Astrocyte (in vitro differentiated cells and primary cell): ENCODE measurements at regions not wholly inside any gene's neighbourhood (a gene's known extent, or its start where the extent isn't known, plus 50 kb on each side); places are given as distances from the start of the nearest gene placed in this dataset.

ENCODE experiments used
- DNase-seq: peaks from one replicate; pipeline ENCODE4 v3.0.0-alpha.2; 2010; ENCODE audit warnings: low read depth
- FAIRE-seq: peaks from 2 replicates; lab custom pipeline; 2011; peaks lifted over from hg19 to GRCh38; lab: Jason Lieb, UNC
- H2AFZ ChIP-seq: 2 replicates; pipeline ENCODE4 v1.6.0; 2012; ENCODE audit warnings: low read depth, low read length, inconsistent platforms
- H3K27ac ChIP-seq: 2 replicates; pipeline ENCODE4 v1.5.1; 2011; ENCODE audit warnings: low read depth, low read length, inconsistent platforms
- H3K27me3 ChIP-seq: 2 replicates; pipeline ENCODE4 v1.6.0; 2011; ENCODE audit warnings: low read length, inconsistent platforms; ENCODE audit not compliant: insufficient read depth
- H3K36me3 ChIP-seq: 2 replicates; pipeline ENCODE4 v1.5.1; 2011; ENCODE audit warnings: low read length, inconsistent platforms; ENCODE audit not compliant: insufficient read depth
- H3K4me1 ChIP-seq: 2 replicates; pipeline ENCODE4 v1.5.1; 2011; ENCODE audit warnings: low read length, inconsistent platforms; ENCODE audit not compliant: insufficient read depth
- H3K4me2 ChIP-seq: 2 replicates; pipeline ENCODE4 v1.6.0; 2012; ENCODE audit warnings: low read length, inconsistent platforms
- H3K4me3 ChIP-seq: 2 replicates; pipeline ENCODE4 v1.5.1; 2011; ENCODE audit warnings: low read depth, mild to moderate bottlenecking, low read length, inconsistent platforms; ENCODE audit not compliant: insufficient read depth
- H3K79me2 ChIP-seq: 2 replicates; pipeline ENCODE4 v1.6.0; 2012; ENCODE audit warnings: mild to moderate bottlenecking, low read length, inconsistent platforms; ENCODE audit not compliant: insufficient read depth
- H3K9ac ChIP-seq: 2 replicates; pipeline ENCODE4 v1.6.0; 2012; ENCODE audit warnings: mild to moderate bottlenecking, low read length, inconsistent platforms
- H3K9me3 ChIP-seq: 2 replicates; pipeline ENCODE4 v1.5.1; 2012; ENCODE audit warnings: low read depth, mild to moderate bottlenecking, low read length, inconsistent platforms; ENCODE audit not compliant: insufficient read depth
- H4K20me1 ChIP-seq: 2 replicates; pipeline ENCODE4 v1.6.0; 2012; ENCODE audit warnings: low read length, inconsistent platforms; ENCODE audit not compliant: insufficient read depth
- H3K27ac Mint-ChIP-seq: one replicate; pipeline ENCODE4 v1.8.0; 2021; ENCODE audit warnings: mild to moderate bottlenecking, mixed read lengths; ENCODE audit not compliant: unreplicated experiment
- H3K27me3 Mint-ChIP-seq: one replicate; pipeline ENCODE4 v1.8.0; 2021; ENCODE audit warnings: low read depth, mixed read lengths; ENCODE audit not compliant: unreplicated experiment
- H3K36me3 Mint-ChIP-seq: one replicate; pipeline ENCODE4 v1.8.0; 2021; ENCODE audit warnings: low read depth, mixed read lengths; ENCODE audit not compliant: unreplicated experiment
- H3K4me1 Mint-ChIP-seq: one replicate; pipeline ENCODE4 v1.8.0; 2021; ENCODE audit warnings: low read depth, mixed read lengths; ENCODE audit not compliant: unreplicated experiment
- H3K4me3 Mint-ChIP-seq: one replicate; pipeline ENCODE4 v1.8.0; 2021; ENCODE audit warnings: mild to moderate bottlenecking, moderate library complexity, mixed read lengths; ENCODE audit not compliant: unreplicated experiment
- H3K9me3 Mint-ChIP-seq: one replicate; pipeline ENCODE4 v1.8.0; 2021; ENCODE audit warnings: mild to moderate bottlenecking, mixed read lengths; ENCODE audit not compliant: unreplicated experiment
- CTCF ChIP-seq: IDR thresholded peaks from 2 replicates; pipeline ENCODE4 v1.5.1; 2011; ENCODE audit warnings: low read depth, mild to moderate bottlenecking, inconsistent platforms, low read length, moderate library complexity; ENCODE audit not compliant: insufficient read depth
- EZH2 ChIP-seq: IDR thresholded peaks from 2 replicates; pipeline ENCODE4 v1.6.1; 2012; ENCODE audit warnings: mild to moderate bottlenecking, low read length, inconsistent platforms; ENCODE audit not compliant: insufficient read depth

DNA sequence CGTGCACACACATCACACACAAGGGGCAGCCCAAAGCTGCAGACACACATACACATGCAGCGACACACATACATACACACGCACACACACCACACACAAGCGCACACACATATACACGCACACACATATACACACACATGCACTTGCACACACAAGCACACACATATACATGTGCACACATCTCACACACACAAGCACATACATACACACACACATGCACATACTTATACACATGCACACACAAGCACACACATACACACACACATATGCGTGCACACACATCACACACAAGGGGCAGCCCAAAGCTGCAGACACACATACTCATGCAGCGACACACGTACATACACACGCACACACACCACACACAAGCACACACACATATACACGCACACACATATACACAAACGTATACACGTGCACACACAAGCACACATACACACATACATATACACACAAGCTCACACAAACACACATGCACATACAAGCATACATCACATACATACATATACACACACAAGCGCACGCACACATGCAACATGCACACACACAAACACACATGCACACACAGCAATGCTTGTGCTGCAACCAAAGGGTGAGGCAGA is 178.8 kb upstream of the PFKP start:
- DNase-seq (no peak), FAIRE-seq (peak; percentile 17)
- Histone ChIP-seq H3K36me3 (no peaks in the 10 kb centered on the region), H3K4me2 (no peak overlapping the region), H2AFZ (no peak overlapping the region), H3K79me2 (no peaks in the 10 kb centered on the region), H3K9ac (no peak overlapping the region), H3K4me3 (no peak overlapping the region), H3K4me1 (no peaks in the 10 kb centered on the region), H3K27ac (no peak overlapping the region), H3K9me3 (peaks cover 5% of the 10 kb centered on the region), H3K27me3 (no peaks in the 10 kb centered on the region), H4K20me1 (no peaks in the 10 kb centered on the region)
- Mint-ChIP-seq H3K27ac (no peak overlapping the region), H3K27me3 (peaks cover 31% of the 10 kb centered on the region), H3K4me3 (no peak overlapping the region), H3K9me3 (no peaks in the 10 kb centered on the region), H3K4me1 (no peaks in the 10 kb centered on the region), H3K36me3 (no peaks in the 10 kb centered on the region)
- TF ChIP-seq CTCF (no peak), EZH2 (no peak)

GRCh38 chr10:2887391-2888070 is 179.8 kb upstream of the PFKP start:
- Histone ChIP-seq H3K27ac (no peak overlapping the region), H3K79me2 (no peaks in the 10 kb centered on the region), H3K36me3 (no peaks in the 10 kb centered on the region), H4K20me1 (no peaks in the 10 kb centered on the region), H3K4me1 (no peaks in the 10 kb centered on the region), H3K4me2 (no peak overlapping the region), H3K9me3 (peaks cover 5% of the 10 kb centered on the region), H3K27me3 (no peaks in the 10 kb centered on the region), H3K4me3 (no peak overlapping the region), H2AFZ (no peak overlapping the region), H3K9ac (no peak overlapping the region)
- H3K9me3 Mint-ChIP-seq = no peaks in the 10 kb centered on the region
- no peak overlapping the region for H3K4me3 Mint-ChIP-seq
- H3K27me3 Mint-ChIP-seq = peaks cover 31% of the 10 kb centered on the region
- no peaks in the 10 kb centered on the region for H3K4me1 Mint-ChIP-seq
- DNase-seq = no peak
- no peaks in the 10 kb centered on the region for H3K36me3 Mint-ChIP-seq
- no peak for FAIRE-seq
- no peak for TF ChIP-seq EZH2
- TF ChIP-seq CTCF = no peak
- H3K27ac Mint-ChIP-seq = no peak overlapping the region

DNA sequence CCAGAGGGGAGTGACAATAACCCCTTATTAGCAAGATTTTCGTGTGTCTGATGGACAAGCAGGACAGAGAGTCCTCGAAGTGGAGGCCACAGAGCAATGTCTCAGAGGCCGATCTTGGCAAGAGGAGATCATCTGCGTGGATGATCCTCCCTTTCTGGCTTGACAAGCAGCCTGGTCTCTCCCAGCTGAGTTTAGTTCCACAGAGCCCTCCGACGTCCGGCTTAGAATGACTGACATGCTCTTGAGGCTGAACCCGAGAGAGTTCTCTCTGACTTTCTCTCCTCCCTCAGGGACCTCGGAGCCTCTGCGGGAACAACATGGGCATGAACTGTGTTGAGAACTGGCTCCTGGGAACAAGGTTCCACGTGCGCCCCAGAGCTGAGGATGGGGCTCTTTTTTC is 180.7 kb upstream of the PFKP start:
- Mint-ChIP-seq H3K4me3 (no peak overlapping the region), H3K36me3 (no peaks in the 10 kb centered on the region), H3K4me1 (no peaks in the 10 kb centered on the region), H3K9me3 (no peaks in the 10 kb centered on the region), H3K27ac (no peak overlapping the region), H3K27me3 (peaks cover 30% of the 10 kb centered on the region)
- Histone ChIP-seq H3K9me3 (peaks cover 5% of the 10 kb centered on the region), H3K4me2 (no peak overlapping the region), H3K79me2 (no peaks in the 10 kb centered on the region), H2AFZ (no peak overlapping the region), H4K20me1 (no peaks in the 10 kb centered on the region), H3K27me3 (no peaks in the 10 kb centered on the region), H3K4me3 (no peak overlapping the region), H3K9ac (no peak overlapping the region), H3K4me1 (no peaks in the 10 kb centered on the region), H3K27ac (no peak overlapping the region), H3K36me3 (no peaks in the 10 kb centered on the region)
- DNase-seq (no peak), FAIRE-seq (no peak)
- TF ChIP-seq EZH2 (no peak), CTCF (no peak)
